Prostate gland (tissue), 2 donors: ENCODE measurements at regions not wholly inside any gene's neighbourhood (a gene's known extent, or its start where the extent isn't known, plus 50 kb on each side); places are given as distances from the start of the nearest gene placed in this dataset.

Experiments used
- CTCF ChIP-seq, 4 experiments: fragments of 200-600 bp in 2 of 4; fragments of 450-650 bp in 2 of 4; sonication (generic) in 2 of 4; IDR thresholded peaks; 1 replicate in 3 of 4; 2 replicates in 1 of 4; pipeline ENCODE4 v1.5.1; 2016 to 2019; ENCODE audit warnings: antibody characterized with exemption in 4 of 4, mild to moderate bottlenecking in 2 of 4, moderate library complexity in 2 of 4
- POLR2AphosphoS5 ChIP-seq: sonication (generic); formaldehyde crosslinking; IDR thresholded peaks from one replicate; pipeline ENCODE4 v1.6.1; 2017; ENCODE audit warnings: antibody characterized with exemption

- TF ChIP-seq POLR2AphosphoS5 = no peak
- TF ChIP-seq CTCF (IDR thresholded peaks at IDR 0.05) = no peak
Observed at GRCh38 chr4:141339391-141339790, 118.7 kb downstream of the ZNF330 start.
